Urothelium cell line (cell line): ENCODE measurements at regions not wholly inside any gene's neighbourhood (a gene's known extent, or its start where the extent isn't known, plus 50 kb on each side); places are given as distances from the start of the nearest gene placed in this dataset.
"Not testable (repeated sequence)": the region's sequence is repeated elsewhere in the genome, so short reads cannot be mapped to it uniquely, and the experiment has no call there.

ENCODE experiments used
- DNase-seq: peaks from one replicate; pipeline ENCODE4 v3.0.0; 2011; ENCODE audit warnings: low spot score, mixed read lengths
- FAIRE-seq: peaks from 2 replicates; lab custom pipeline; 2011; peaks lifted over from hg19 to GRCh38; lab: Jason Lieb, UNC

DNA sequence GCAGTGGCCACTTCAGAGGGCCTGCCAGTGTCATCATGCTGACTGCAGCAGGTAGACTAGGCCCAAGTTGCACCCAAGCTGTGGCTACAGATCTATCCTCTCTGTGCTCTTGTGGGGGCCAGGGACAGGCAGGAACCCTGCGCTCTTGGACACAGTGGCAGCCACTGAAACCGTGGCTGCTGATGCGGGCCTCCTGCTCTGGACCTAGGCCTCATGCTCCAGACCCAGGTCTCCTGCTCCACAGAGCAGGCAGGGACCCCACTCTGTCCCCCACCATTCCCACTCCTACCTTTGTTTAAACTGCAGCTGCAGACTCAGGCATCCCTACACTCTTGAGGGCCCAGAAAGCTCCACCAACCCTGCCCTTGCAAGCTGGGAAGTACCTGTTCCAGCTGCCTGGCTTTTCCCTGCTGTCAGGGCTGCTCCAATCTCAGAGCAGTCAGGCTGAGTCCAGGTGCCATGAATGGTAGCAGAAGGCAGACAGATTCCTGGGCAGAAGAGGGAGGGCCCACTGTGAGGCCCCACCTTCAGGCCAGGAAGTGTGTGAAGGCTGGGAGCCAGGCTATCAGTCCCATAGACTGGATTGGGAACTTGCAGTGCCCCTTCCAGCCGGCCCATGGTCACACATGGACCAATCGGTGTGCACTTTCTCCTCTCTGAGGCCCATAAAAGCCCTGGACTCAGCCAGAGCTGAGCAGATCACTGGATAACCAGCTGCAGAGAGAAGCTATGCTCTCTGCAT, 634.0 kb upstream of the SEMA3D start:
- FAIRE-seq (no peak), DNase-seq (no peak)

DNA sequence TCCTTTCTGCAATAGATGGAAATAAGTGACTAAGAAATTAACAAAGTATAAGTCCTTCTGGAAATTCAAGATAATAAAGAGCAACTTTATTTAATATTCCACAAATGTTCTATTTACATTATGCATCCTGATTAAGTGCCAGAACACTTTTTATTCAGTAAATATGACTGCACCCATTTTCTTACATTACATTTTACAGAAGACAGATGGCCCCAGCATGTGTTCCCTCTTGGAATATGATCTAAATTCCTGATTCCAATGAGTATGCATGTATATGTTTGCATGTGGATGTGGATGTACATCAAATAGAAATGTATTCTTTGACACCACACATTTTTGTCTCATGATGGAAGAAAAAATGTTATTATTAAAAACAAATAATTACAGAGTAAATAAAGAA, 628.7 kb upstream of the SEMA3D start:
- no peak for DNase-seq
- FAIRE-seq, result no peak

DNA sequence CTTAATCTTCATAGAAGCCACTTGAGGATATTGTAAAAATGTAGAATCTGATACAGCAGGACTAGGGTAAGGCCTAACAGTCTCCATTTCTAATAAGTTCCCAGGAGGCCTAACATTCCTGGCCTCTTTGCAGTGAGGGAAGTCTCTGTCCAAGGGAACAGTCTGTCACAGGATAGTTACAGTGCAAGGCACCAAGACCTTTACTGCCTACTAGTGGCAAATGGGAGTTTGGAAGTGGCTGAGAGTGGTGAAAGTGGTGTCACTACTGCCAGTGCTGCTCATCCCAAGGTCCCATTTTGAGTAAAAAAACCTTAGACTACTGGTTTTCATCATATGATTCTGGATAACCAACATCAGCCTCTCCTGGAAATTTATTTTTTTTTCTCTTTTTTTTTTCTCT, 619.5 kb upstream of the SEMA3D start:
- no peak for DNase-seq
- no peak for FAIRE-seq

DNA sequence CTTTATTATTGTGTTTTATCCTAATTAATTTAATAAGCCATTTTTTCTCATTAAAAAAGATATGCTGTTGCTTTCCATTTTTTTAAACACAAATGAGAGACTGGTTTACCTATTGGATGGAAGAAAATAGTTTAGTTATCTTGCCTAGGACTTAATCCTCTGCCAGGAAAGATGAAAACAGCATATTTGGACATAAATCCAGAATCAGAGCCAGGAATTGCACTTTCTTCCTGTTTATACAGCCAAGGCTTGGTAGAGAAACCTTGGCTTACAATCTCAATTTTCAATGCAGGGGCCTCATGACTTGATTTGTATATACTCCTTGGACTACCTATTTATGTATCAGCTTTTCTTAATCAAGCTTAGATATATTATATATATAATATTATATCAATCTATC, 618.8 kb upstream of the SEMA3D start:
- FAIRE-seq (no peak), DNase-seq (no peak)

DNA sequence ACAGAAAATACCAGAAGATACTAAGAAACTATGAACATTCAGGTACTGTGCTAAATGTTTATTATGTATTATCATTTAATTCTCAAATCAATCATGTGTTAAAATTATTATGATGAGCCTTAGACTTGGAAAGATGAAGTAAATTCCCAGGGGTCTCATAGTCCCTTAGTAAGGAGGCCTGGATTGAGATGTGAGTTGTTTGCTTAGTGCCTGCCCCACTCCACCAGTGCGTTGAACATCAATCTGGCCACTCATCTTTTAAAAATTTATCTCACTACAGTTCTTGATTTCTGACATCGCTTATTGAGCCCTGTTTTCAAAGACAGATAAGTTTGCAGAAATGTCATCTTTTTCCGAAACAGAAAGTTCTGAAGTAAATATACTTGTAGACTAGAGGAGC, 618.4 kb upstream of the SEMA3D start:
- FAIRE-seq (no peak), DNase-seq (no peak)

DNA sequence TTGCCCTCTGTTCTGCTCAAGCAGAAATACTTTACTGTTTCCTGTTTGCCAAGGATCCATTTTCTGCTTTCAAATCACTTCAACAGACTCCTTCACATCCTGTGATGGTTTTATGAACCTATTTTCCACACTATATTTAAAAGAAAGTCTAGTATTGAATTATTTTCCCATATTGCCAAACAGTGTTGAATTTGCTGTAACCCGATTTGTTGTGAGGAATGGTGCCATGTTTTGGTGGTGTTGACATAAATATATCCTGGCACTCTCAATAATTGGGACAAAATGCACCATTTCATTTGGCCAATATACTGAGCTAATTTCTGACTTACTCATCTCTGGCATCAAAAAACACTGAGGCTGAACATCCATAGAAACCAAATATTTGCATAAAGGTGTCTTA, 615.4 kb upstream of the SEMA3D start:
- FAIRE-seq (no peak), DNase-seq (no peak)

DNA sequence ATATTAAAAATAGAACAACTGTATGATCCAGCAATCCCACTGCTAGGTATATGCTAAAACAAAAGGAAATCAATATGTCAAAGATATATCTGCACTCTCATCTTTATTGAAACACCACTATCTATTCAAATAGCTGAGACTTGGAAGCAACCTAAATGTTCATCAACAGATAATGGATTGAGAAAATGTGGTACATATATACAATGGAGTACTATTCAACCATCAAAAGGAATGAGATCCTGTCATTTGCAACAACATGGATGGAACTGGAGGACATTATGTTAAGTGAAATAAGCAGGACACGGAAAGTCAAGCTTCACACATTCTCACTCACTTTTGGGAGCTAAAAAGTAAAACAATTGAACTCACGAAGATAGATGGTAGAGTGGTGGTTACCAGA, 610.1 kb upstream of the SEMA3D start:
- FAIRE-seq (no peak), DNase-seq (no peak)

DNA sequence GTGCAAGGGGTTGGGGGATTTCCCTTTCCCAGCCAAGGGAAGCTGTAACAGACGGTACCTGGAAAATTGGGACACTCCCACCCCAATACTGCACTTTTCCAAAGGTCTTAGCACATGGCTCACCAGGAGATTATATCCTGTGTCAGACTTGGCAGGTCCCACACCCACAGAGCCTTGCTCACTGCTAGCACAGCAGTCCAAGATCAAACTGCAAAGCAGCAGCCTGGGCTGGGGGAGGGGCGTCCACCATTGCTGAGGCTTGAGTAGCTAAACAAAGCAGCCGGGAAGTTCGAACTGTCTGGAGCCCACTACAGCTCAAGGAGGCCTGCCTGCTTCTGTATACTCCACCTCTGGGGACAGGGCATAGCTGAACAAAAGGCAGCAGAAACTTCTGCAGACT, 604.2 kb upstream of the SEMA3D start:
- not testable (repeated sequence) for FAIRE-seq

DNA sequence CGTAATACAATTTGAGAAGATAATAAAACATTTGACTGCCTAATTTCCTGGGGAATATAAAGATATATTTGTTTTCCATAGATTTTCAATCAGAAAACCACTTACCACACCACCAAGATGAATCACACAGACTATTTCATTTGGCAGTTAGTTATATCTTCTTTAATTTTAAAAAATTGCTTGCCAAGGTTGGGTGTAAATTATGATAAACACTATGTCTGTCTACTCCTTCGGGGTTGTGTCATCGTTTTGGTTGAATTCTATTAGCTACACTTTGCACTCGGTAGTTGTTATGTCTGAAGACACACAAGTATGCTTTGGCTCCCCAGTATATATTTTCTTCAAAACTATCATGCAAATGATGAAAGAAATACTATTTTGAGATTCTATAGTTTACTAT, 594.8 kb upstream of the SEMA3D start:
- FAIRE-seq, result peak; percentile 13
- DNase-seq, result no peak

More for the DNA sequence above, 604.2 kb upstream of the SEMA3D start:
- DNase-seq, result not testable (repeated sequence)

DNA sequence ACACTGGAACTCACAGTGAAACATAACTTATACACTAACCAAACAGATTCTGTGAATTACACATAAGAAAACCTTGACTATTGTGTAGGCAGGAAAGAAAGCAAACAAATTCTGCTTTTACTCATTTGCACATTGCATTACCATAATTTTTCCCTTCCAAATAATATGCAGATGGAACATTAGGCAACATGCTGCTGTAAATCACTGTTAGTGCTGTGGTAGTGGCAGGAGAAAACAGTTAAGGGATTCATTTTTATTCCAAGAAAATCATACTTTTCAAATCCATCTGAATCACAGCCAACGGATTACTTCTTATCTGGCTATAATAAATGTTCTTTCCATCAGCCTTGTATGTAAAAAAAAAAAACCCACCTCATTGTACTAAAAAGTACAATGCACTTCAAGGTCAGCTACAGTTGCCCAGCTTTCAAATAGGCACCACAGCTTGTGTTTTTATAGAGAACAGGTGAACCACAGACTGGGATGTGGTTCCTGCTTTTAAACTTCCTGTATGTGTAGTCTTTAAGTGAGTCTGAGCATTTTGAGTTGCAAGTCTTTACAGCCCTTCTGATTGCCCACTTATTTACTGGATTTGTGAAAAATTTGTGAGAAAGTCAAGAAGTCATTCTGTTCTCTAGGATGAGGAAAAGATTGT, 590.0 kb upstream of the SEMA3D start:
- FAIRE-seq, result no peak
- DNase-seq, result no peak

DNA sequence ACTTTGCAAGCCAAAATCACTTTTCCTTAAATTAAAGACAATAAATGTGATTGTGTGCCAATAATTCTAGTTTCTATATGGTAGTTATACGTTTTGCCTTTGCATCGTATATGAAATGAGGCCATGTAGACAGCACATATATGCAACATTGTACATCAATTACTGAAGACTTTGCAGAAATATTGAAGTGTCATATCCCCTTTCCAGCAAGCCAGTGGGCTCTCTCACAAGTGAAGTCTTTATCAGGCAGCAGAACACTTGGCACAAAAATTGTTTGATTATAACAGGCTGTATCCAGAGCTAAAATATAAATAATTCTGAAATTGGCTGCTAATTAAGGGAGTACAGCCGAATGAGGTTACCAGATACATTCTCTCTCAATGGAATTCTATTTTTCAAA, 588.6 kb upstream of the SEMA3D start:
- no peak for DNase-seq
- FAIRE-seq, result no peak

DNA sequence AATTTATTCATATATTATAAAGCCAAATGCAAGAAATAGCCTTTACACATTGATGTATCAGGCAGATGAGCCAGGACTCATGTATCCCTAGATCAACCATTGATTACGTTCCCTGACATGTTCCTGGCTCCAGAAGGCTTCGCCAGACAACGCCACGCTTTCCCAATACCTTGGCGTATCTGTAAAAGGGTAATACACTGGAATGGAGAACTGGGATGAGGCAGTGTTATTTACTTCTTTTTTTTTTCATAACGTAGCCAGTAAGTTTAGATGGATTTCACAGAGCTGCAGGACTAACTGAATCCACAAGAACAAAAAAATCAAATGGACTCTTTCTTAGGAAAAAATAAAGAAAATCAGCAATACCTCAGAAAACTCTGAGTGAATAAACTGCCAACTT, 588.1 kb upstream of the SEMA3D start:
- DNase-seq (no peak), FAIRE-seq (no peak)

DNA sequence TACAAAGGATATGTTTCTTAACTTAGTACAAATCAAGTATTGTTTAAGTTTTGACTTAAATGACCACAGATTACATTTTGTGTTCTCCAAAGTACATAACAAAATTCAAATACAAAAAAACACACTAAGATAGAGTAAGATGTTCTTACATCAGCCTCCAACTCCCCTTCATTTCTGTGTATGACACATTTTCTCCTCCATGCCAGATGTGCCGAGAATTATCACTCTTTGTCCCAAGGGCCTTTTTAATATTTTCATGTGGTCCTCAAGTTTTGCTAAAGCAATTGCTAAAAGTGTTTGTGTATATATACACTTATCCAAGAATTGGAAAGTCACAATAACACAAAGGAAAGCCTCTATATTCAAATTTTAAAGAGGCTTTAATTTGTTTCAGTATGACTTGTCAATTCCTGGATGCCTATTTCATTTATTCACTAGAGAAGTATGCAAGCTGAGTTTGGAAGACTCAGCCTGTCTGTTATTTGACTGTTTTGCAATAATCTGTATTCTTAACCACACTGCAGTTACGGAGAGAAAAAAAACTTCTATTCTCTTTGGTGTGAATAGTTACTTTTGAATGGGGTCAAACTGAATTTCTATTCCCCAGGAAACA, 586.4 kb upstream of the SEMA3D start:
- no peak for FAIRE-seq
- DNase-seq, result no peak

DNA sequence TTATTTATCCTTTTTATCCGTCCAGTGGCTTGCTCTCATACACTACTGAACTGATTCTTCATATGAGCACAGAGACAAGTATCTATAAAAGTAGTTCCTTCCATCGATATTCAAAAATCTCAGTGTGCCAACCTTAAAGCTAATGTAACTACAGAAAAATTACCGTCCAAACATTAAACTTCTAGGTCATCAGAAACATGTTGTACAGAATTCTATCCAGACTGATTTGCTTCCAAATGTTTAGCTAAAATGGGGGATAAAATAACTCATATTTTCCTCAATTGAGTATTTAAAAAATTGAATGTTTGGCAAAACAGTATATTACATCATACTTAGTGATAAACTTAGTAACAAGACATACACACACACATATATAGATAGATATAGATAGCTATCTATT, 584.7 kb upstream of the SEMA3D start:
- FAIRE-seq (no peak), DNase-seq (no peak)

DNA sequence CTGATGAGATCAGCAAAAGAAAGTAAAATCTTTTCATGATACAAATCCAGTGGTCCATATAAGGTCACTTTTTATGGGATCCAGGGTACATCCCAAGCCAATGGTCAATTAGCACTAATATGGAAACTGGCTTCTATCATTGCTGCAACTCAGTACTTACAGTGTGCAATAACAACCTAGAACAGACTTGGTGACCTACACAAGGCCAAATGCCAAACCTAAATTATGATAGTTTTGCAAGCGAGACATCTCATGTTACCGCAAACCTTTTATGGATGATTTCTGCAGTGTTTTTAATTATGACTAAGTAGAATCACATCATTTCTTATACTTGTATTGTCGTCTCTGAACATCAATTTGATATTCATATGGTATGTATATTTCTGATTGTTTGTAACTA, 583.5 kb upstream of the SEMA3D start:
- FAIRE-seq, result no peak
- DNase-seq, result no peak

DNA sequence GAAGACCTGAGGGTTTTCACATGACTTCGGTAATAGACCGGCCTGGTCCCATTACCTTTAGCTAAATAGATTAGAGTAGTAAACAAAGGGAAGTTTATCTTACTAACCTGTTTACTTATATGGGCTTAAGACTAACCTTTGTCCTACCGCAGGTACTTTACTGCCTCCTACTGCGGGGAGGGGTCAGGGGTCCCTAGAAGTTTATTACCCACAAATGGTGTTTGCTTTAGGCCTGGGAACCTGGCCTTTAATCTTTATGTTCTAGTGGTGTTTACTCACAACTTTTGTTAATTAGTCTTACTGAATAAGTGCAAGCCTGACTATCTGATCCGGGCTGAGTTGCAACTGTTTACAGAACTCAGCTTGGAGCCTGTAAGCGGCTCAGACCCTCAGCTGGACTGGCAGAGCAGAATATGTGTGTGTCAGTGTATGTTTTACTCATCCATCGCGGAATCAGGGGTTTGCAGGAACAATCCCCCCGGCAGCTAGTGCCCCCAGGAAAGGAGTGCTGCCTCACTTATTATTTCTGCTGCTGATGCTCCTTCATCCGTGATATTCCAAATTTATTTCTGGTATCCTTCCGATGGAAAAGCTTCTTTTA, 578.9 kb upstream of the SEMA3D start:
- FAIRE-seq (no peak), DNase-seq (no peak)

DNA sequence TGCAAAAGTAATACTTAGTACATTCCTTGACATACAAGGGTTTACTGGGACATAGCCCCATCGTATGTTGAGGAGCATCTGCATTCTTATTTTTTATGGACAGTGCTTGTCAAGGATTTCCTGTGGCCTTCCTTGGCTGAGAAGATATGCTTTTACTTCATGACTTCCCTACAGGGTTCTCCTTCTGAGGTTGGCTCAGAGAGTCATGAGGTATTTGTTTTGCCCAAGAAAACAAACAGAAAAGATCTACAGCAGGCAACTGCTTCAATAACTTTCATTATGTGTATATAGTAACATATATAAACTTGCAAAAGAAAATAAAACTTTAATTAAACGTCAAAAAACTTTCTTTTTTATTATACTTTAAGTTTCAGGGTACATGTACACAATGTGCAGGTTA, 577.2 kb upstream of the SEMA3D start:
- no peak for FAIRE-seq
- no peak for DNase-seq

DNA sequence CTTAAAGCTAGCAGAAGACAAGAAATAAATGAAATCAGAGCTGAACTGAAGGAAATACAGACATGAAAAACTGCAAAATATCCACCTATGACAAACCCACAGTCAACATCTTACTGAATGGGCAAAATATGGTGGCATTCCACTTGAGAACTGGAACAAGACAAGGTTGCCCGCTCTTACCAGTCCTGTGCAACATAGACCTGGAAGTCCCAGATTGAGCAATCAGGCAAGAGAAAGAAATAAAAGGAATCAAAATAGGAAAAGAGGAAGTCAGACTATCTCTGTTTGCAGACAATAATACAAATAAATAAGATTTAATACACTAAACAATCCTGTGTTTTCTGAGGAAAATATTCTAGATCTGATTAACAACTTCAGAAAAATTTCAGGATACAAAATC, 570.5 kb upstream of the SEMA3D start:
- DNase-seq, result no peak
- FAIRE-seq, result no peak

DNA sequence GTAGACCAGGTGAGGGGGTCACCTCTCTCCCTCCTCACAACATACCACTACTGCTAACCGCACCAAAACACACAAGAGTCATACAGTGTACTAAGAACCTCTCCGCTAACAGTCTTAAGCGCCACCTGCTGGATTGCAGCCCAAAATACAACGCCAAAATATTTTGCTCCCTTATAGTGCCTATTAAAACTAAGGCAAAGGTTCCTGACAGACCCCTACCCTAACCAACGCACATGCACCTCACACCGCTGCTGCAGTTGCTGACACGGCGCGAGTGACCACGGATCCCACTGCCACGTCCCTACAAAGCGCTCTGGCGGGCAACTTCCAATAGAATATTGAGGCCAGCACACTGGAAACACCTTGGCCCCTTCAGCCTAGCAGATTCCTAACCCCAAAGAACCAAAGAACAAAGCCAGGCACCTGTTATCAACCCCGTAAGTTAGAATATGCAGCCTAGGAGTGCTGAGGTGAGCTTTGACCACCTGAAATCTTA, 563.6 kb upstream of the SEMA3D start:
- DNase-seq (peak; percentile 71), FAIRE-seq (no peak)

DNA sequence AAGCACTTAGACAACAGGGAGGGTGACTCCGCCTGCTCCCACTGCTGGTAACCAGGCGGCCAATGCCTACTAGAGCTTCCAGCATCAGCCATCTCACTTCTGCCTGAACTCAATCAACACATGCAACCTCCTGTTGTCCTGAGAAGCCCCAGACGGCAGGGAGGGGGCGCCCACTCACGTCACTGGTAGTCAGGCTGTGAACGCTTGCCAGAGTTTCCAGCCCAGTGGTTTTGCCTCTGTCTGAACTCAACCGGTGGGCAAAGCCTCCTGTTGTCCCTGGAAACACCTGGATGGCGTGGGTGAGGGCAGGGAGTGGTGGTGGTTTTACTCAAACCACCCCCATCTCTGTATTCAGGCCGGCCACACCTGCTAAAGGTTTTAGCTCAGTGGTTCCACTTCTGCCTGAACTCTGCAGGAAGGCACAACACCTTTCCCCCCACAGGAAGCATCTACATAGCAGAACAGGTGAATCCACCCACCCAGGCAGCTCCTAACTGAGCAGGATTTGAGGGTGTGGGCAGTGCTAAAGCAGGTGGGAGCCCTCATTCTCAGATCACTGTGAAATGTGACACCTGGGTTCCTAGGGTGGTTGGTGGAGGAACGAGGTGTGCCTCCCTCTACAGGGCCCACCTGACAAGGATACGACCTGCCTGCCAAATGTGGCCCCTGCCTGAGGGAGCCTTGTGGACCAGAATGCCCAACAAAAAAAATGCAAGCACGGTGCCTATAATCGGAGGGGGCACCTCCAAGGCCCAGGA, 563.0 kb upstream of the SEMA3D start:
- peak; percentile 46 for FAIRE-seq
- no peak for DNase-seq

DNA sequence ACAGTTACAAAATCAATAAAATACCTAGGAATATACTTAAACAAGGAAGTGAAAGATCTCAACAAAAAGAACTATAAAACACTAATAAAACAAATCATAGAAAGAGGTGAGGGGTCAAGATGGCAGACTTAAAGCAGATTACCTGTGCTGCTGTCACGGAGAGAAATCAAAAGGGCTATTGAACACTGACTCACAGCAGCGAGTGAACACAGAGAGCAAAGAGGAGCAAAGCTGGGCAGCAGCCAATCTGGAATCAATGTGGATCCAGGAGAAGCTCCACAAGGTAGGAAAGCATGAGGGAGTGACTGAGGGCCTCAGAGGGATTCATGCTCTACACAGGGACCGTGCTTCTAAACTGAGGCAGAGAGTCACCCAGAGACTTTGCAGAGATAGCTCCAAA, 562.0 kb upstream of the SEMA3D start:
- no peak for FAIRE-seq

More for the DNA sequence above, 562.0 kb upstream of the SEMA3D start:
- no peak for DNase-seq
